Peyer's patch (tissue), 4 donors: ENCODE measurements at regions not wholly inside any gene's neighbourhood (a gene's known extent, or its start where the extent isn't known, plus 50 kb on each side); places are given as distances from the start of the nearest gene placed in this dataset.

ENCODE experiments used
- DNase-seq, 3 donors: peaks; one replicate each; pipeline ENCODE4 v3.0.0-alpha.2; 2017 to 2019
- H3K27ac ChIP-seq, 4 donors: fragments of 200-600 bp; sonication (generic); one replicate each; pipeline ENCODE4 v1.5.1; 2016 to 2019
- H3K27me3 ChIP-seq, 2 donors: fragments of 200-600 bp; sonication (generic); one replicate each; pipeline ENCODE4 v1.5.1; 2019
- H3K36me3 ChIP-seq, 3 donors: fragments of 200-600 bp; sonication (generic); one replicate each; pipeline ENCODE4 v1.5.1; 2016 to 2019
- H3K4me1 ChIP-seq, 4 donors: fragments of 200-600 bp; sonication (generic); one replicate each; pipeline ENCODE4 v1.5.1; 2016 to 2019
- H3K4me3 ChIP-seq, 4 donors: fragments of 200-600 bp; sonication (generic); 1 replicate in 3 of 4; 2 replicates in 1 of 4; pipeline ENCODE4 v1.5.1; 2016 to 2019; ENCODE audit warnings: mild to moderate bottlenecking in 1 of 4
- H3K9me3 ChIP-seq, 4 donors: fragments of 200-600 bp; sonication (generic); one replicate each; pipeline ENCODE4 v1.5.1; 2016 to 2019; ENCODE audit warnings: mild to moderate bottlenecking in 1 of 4
- CTCF ChIP-seq, 6 experiments: fragments of 450-650 bp in 4 of 6; fragments of 200-600 bp in 2 of 6; sonication (generic) in 1 of 6; IDR thresholded peaks; one replicate each; pipeline ENCODE4 v1.5.1; 2017 to 2019; ENCODE audit warnings: antibody characterized with exemption in 6 of 6, mild to moderate bottlenecking in 3 of 6, moderate library complexity in 1 of 6
- POLR2A ChIP-seq, 2 donors: fragments of 450-650 bp; IDR thresholded peaks; one replicate each; pipeline ENCODE4 v1.5.1; 2017; ENCODE audit warnings: antibody characterized with exemption in 2 of 2, mild to moderate bottlenecking in 2 of 2, moderate library complexity in 2 of 2

- Histone ChIP-seq H3K27ac (no peak overlapping the region), H3K9me3 (no peaks in the 10 kb centered on the region), H3K36me3 (no peaks in the 10 kb centered on the region), H3K4me1 (no peaks in the 10 kb centered on the region), H3K27me3 (no peaks in the 10 kb centered on the region), H3K4me3 (no peak overlapping the region)
- DNase-seq, result no peak
- TF ChIP-seq POLR2A (IDR thresholded peaks at IDR 0.05) (no peak), CTCF (IDR thresholded peaks at IDR 0.05) (no peak)
Measured at GRCh38 chr12:29907461-29907860, 123.7 kb upstream of the TMTC1 start.

GRCh38 chr12:29902043-29902442 is 118.3 kb upstream of the TMTC1 start:
- H3K27me3 ChIP-seq, result no peaks in the 10 kb centered on the region

GRCh38 chr12:29901585-29901984 is 117.8 kb upstream of the TMTC1 start:
- Histone ChIP-seq H3K4me1 (no peaks in the 10 kb centered on the region), H3K27ac (no peak overlapping the region), H3K27me3 (no peaks in the 10 kb centered on the region), H3K36me3 (no peaks in the 10 kb centered on the region), H3K4me3 (no peak overlapping the region), H3K9me3 (no peaks in the 10 kb centered on the region)
- no peak for DNase-seq
- TF ChIP-seq POLR2A (IDR thresholded peaks at IDR 0.05) (no peak), CTCF (IDR thresholded peaks at IDR 0.05) (no peak)

More at GRCh38 chr12:29902043-29902442, 118.3 kb upstream of the TMTC1 start:
- Histone ChIP-seq H3K9me3 (no peaks in the 10 kb centered on the region), H3K36me3 (no peaks in the 10 kb centered on the region), H3K4me3 (no peak overlapping the region), H3K4me1 (no peaks in the 10 kb centered on the region), H3K27ac (no peak overlapping the region)
- TF ChIP-seq POLR2A (IDR thresholded peaks at IDR 0.05) (no peak), CTCF (IDR thresholded peaks at IDR 0.05) (no peak)
- DNase-seq, result no peak

- no peak overlapping the region for H3K27ac ChIP-seq
- no peaks in the 10 kb centered on the region for H3K27me3 ChIP-seq
- H3K36me3 ChIP-seq, result no peaks in the 10 kb centered on the region
- no peaks in the 10 kb centered on the region for H3K4me1 ChIP-seq
- DNase-seq, result no peak
- TF ChIP-seq POLR2A (IDR thresholded peaks at IDR 0.05) (no peak), CTCF (IDR thresholded peaks at IDR 0.05) (no peak)
- no peak overlapping the region for H3K4me3 ChIP-seq
- H3K9me3 ChIP-seq, result no peaks in the 10 kb centered on the region
Measured at GRCh38 chr12:29899212-29899931, 115.6 kb upstream of the TMTC1 start.

GRCh38 chr12:29895966-29896365 is 112.2 kb upstream of the TMTC1 start:
- no peaks in the 10 kb centered on the region for H3K36me3 ChIP-seq
- DNase-seq, result no peak
- no peaks in the 10 kb centered on the region for H3K27me3 ChIP-seq
- H3K9me3 ChIP-seq, result no peaks in the 10 kb centered on the region
- H3K27ac ChIP-seq, result no peak overlapping the region
- no peak for TF ChIP-seq POLR2A (IDR thresholded peaks at IDR 0.05)
- no peak for TF ChIP-seq CTCF (IDR thresholded peaks at IDR 0.05)
- H3K4me1 ChIP-seq, result no peaks in the 10 kb centered on the region
- no peak overlapping the region for H3K4me3 ChIP-seq

GRCh38 chr12:29893002-29893401 is 109.3 kb upstream of the TMTC1 start:
- TF ChIP-seq POLR2A (IDR thresholded peaks at IDR 0.05), result no peak
- H3K27ac ChIP-seq, result no peak overlapping the region

More at GRCh38 chr12:29893002-29893401, 109.3 kb upstream of the TMTC1 start:
- no peaks in the 10 kb centered on the region for H3K27me3 ChIP-seq
- no peak for DNase-seq
- no peaks in the 10 kb centered on the region for H3K4me1 ChIP-seq
- H3K4me3 ChIP-seq, result no peak overlapping the region
- H3K9me3 ChIP-seq, result no peaks in the 10 kb centered on the region
- H3K36me3 ChIP-seq, result no peaks in the 10 kb centered on the region
